Stimulated activated CD4-positive, alpha-beta T cell treated with anti-CD3 and anti-CD28 coated beads, Interleukin-2, amount 100 ng/mL, for 4 hours (primary cell): ENCODE measurements at regions not wholly inside any gene's neighbourhood (a gene's known extent, or its start where the extent isn't known, plus 50 kb on each side); places are given as distances from the start of the nearest gene placed in this dataset.
"Not testable (repeated sequence)": the region's sequence is repeated elsewhere in the genome, so short reads cannot be mapped to it uniquely, and the experiment has no call there.

Experiments
- DNase-seq: peaks from one replicate; pipeline ENCODE4 v3.0.0-alpha.2; 2020; ENCODE audit warnings: low read depth

- DNase-seq, result not testable (repeated sequence)
Observed at GRCh38 chr22:22756551-22757201, 112.3 kb downstream of the GGTLC2 start.

- not testable (repeated sequence) for DNase-seq
Observed at GRCh38 chr22:22758101-22758807, 113.8 kb downstream of the GGTLC2 start.

DNA sequence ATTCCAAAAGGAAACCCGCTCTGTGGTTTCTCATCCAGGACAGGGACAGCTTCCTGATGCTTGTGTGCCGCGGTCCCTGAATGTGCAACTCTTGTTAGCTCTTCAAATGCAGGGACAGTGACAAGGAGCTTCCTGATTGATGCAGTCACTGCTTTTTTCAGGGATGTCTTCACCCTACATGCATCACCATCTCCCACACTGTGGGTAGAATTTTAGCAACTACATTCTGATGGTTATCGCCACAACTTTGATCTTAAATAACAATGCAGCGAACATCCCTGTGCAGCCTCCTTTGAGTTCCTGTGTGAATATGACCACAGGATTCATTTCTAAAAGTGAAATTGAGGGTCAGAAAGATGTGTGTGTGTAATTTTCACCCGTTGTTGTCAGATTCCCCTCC, 115.0 kb downstream of the GGTLC2 start:
- no peak for DNase-seq

DNA sequence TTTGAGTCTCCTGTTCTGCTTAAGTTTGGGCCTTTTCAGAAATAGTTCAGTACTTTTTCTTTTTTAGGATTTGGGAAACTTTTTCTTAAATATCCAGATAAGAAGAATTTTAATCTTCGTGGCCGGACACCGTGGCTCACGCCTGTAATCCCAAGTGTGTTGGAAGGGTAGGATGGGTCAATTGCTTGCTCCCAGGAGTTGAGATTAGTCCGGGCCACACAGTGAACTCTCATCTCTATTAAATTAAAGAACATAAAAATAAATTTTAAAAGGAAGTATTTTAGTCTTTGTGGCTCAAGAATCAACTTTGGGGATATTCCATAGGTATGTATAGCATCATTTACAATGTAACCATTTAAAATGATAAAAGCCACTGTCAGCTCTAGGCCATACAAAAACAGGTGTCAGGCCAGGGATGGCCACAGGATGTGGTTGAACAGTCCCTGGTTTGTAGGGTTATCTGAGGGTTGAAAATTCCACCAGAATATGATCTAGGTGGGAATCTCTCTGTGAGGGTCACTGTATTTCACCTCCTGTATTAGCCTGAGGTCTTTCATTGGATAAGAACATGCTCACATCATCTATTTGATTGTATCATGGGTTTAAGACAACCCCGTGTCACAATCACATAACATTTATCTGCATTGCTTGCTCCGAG, 115.6 kb downstream of the GGTLC2 start:
- no peak for DNase-seq

- no peak for DNase-seq
Observed at GRCh38 chr22:22761606-22761962, 117.2 kb downstream of the GGTLC2 start.

DNA sequence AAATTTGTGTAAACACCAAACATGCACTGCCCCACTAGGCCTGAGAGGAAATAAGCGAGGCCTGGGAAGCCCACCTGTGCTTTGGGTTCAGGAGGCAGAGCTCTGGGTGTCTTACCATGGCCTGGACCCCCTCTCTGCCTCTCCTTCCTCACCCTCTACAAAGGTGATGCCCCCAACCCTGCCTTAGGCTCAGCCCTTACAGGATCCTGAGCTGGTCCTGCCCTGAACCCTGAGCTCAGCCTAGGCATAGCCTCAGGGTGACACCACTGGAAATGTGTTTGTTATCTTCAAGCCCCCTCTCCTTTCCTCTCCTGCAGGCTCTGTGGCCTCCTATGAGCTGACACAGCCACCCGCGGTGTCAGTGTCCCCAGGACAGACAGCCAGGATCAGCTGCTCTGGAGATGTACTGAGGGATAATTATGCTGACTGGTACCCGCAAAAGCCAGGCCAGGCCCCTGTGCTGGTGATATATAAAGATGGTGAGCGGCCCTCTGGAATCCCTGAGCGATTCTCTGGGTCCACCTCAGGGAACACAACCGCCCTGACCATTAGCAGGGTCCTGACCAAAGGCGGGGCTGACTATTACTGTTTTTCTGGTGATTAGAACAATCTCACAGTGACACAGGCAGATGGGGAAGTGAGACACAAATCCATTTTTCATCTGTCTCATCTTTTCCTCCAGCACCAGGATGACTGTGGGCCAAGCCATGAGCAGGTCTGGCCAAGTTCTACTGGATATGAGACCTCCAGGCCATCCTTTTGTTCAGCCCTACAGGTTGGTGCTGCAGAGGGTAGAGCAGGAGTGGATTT, 117.8 kb downstream of the GGTLC2 start:
- no peak for DNase-seq

DNA sequence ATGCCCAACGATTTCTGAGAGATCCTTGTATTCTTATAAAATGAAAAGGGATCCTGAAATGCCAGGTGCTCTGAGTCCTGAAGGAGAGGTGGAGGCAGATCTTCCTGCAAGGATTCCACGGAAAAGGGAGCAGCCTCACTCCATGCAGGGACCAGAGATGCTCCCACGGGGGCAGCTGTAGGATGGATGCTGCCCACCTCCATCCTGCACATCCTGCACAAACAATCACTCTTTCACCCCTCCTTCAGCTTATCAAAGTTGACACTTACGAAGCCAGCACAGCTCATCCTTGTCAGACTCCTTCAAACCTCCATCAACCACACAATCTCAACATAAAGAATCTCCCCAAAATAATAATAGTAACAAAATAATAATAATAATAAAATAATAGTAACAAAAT, 119.1 kb downstream of the GGTLC2 start:
- no peak for DNase-seq

- DNase-seq, result no peak
Observed at GRCh38 chr22:22764085-22764484, 119.7 kb downstream of the GGTLC2 start.

GRCh38 chr22:22767876-22768602, 119.6 kb upstream of the IGLL5 start:
- no peak for DNase-seq

GRCh38 chr22:22768885-22769284, 118.7 kb upstream of the IGLL5 start:
- DNase-seq, result no peak

DNA sequence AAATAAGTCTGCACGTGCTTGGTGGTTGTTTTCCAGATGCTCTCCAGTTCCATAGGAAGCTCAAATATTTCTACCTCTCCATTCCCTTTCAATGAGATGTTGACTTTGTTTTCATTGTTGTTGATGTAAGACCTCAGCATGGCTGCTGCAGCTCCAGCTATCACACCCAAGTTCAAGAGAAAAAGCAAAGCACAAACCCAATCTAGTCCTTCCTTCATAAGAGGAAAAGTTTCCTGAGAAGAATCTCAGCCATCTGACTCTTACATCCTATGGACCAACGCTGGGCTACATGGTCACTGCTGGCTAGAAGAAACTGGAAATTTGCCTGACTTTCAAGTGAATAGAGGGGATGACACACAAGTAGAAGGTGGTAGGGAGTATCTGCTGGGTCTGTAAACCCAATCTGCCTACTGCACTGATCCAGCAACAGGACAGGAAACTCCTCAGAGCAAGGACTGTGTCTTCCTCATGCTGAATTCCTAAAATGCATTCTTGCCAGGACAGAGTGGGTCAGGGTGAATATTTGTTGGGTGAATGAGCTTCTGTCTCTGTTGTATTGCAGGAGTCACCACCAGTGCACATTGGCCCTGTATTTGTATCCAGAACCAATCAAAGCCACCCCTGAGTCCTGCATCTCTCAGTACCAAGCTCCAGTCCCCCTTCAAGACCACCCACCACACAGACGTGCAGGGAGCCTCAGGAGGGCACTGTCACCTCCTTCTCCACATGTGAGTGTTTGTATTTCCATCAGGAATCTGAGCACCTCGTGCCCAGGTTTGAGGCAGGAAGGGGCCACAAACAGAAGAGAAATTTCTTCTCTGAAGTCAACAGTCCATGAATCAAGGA, 118.0 kb upstream of the IGLL5 start:
- DNase-seq, result no peak

- no peak for DNase-seq
Observed at GRCh38 chr22:22770280-22770871, 117.2 kb upstream of the IGLL5 start.

DNA sequence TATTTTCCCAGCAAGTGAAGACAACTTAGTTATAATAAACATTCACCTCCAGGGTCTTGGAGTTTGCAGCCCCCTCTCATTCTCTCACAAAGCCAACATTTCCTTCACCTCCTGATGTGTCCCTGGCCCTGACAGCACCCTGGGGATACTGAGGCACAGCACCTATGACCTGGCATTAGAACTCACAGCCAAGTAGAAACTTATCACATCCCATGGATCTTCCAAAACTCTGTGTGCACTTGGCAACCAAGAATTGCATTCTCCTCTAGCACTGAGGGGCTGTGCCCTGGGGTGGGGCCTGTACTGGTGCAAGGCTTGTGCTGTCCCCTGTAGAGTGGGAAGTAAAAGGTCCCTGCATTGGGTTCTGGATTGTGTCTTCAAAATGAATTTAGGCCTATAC, 116.7 kb upstream of the IGLL5 start:
- no peak for DNase-seq

DNA sequence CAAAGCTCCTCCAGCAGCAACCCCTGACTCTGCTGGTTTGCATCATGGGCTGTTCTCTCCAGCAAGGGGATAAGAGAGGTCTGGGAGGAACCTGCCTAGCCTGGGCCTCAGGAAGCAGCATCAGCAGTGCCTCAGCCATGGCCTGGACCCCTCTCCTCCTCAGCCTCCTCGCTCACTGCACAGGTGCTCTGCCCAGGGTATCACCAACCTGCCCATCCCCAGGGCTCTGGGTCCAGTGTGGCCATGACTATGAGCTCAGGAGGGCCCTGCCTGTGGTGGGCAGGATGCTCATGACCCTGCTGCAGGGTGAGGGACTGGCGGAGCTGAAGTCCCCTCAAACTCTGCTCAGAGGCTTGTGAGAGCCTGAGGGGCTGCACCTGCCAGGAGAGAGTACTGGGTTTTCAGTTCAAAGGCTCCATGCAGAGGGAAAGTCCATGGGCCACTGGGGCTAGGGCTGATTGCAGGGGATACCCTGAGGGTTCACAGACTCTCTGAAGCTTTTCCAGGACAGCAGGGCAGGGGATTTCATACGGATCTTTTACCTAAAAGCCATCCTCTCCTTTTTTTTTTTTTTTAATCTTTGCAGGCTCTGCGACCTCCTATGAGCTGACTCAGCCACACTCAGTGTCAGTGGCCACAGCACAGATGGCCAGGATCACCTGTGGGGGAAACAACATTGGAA, 115.8 kb upstream of the IGLL5 start:
- DNase-seq, result no peak

GRCh38 chr22:22772396-22772795, 115.2 kb upstream of the IGLL5 start:
- DNase-seq, result no peak

DNA sequence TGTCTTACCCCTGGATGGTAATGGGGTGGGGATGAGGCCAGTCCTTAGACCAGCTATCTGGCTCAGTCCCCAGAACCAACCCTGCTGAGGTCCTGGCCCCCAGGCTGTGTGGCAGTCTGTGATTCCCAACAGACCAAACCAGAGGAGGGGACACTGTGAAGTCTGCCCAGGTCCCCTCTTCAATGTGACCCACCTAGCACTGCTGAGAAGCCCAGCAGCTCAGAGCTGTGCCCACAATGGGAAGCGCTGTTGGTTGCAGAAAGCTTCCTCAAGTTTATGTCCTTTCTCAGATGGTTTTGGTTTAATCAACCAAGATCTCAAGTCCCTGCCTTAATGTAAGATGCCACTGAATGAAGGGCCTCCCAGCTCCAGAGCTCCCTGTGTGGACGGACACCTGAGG, 114.7 kb upstream of the IGLL5 start:
- no peak for DNase-seq

DNA sequence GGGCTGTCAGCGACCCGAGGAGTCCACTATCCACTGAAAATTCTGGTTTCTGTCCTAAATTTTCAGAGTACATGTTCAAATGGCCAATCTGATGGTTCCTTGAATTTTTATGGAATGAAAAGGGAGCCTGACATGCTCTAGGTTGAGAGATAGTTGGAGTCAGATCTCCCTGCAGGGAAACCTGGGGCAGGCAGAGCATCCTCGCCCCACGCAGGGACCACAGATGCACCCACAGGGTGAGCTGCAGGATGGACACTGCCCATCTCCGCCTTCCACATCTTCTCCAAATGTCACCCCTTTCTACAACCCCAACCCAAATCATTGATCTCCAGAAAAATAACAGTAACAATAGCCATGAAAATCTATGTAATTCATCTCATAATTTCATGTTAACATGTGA, 114.2 kb upstream of the IGLL5 start:
- no peak for DNase-seq

GRCh38 chr22:22773979-22774604, 113.5 kb upstream of the IGLL5 start:
- DNase-seq, result no peak

- DNase-seq, result not testable (repeated sequence)
Observed at GRCh38 chr22:22774762-22775161, 112.9 kb upstream of the IGLL5 start.

- no peak for DNase-seq
Observed at GRCh38 chr22:22776121-22776520, 111.5 kb upstream of the IGLL5 start.
